HG02623 (cell line): ENCODE measurements at regions not wholly inside any gene's neighbourhood (a gene's known extent, or its start where the extent isn't known, plus 50 kb on each side); places are given as distances from the start of the nearest gene placed in this dataset.
A peak's percentile ranks its signal among the peaks of the same experiment; 100 is the strongest.

Experiments used
- ATAC-seq: cut with Tn5 transposase; IDR thresholded peaks from one replicate; pipeline ENCODE4 v1.9.1; 2021; ENCODE audit warnings: moderate library complexity; ENCODE audit not compliant: unreplicated experiment

GRCh38 chr2:37541516-37541915 lies 129.9 kb downstream of the CDC42EP3 start:
- ATAC-seq, result no peak

DNA sequence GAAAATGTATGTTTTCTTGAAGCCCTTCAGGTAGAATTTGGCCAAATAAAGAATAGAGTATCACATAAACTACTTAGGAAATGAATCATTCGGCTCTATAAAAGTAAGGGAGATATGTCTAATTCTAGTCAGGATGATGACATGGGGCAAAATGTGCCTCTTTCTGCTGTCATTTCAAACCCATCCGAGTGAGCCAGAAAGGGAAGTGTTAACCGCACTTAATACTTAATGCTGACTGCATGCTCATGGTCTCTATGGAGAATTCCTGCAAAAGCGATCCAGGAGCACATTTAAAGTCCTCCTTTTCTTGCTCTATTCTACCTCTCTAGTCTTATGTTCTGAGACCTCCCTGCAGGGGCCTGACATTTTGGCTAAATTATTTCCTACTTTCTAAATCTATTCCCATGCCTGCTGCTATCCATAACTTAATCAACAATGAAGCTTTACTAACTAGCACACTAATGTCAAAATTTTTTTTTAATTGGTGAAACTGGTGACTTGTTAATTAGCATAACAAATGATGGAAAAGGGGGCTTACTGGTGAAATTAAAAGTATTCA lies 127.4 kb downstream of the CDC42EP3 start:
- ATAC-seq, result no peak

- ATAC-seq, result no peak
Measured at GRCh38 chr2:37544591-37545031, 126.8 kb downstream of the CDC42EP3 start.

DNA sequence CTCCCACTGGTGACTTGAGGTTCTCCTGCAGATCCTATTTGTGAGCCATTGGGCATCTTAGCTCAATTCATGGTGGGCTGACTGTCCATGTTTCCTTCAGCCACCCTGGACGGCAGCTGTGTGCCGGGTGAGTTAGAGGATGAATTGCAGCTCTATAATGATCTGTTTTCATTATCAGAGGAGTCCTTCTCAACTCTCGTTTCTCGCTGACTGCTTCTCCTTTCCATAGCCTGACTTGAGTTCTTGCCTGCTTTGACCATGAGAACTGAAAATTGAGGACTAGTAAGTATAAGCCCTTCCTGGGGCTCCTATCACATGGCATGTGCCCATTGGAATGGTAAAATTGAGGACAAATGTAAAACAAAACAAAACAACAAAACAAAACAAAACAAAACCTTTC lies 121.8 kb downstream of the CDC42EP3 start:
- no peak for ATAC-seq

GRCh38 chr2:37550190-37550589 lies 121.3 kb downstream of the CDC42EP3 start:
- ATAC-seq, result no peak

GRCh38 chr2:37551783-37552182 lies 119.7 kb downstream of the CDC42EP3 start:
- no peak for ATAC-seq

- ATAC-seq, result no peak
Measured at GRCh38 chr2:37552339-37552738, 119.1 kb downstream of the CDC42EP3 start.

DNA sequence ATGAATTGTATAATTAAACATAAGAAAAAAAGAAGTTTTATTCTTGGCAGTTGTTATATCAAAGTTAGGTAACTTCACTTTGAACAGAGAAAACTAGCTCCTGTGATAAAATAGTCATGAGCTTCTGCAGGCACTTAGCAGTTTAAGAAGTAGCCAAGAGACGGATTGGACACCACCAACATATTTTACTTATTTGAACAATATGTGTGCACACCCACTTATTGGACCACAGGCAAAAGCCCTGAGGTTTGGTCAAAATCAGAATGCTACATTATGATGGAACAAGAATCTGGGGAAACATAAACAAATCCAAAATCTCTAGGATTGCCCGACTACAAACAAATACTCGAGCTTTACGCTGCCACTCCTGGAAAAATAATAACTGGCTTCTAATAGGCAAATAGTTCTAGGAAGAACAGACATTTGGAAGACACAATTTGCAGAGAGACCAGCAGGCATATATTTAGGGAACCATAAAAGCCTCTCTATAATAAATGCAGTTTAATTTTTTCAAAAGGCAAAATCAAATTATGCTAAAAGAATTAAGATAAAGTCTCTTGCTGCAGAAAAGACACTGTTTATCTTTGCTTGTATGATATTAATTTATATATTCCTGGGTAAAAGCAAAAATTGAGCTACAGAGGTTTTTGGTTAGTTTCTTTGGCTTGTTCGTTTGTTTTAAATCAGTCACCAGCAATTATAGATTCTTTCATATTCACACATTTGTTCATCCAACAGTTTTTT lies 117.9 kb downstream of the CDC42EP3 start:
- ATAC-seq, result no peak

DNA sequence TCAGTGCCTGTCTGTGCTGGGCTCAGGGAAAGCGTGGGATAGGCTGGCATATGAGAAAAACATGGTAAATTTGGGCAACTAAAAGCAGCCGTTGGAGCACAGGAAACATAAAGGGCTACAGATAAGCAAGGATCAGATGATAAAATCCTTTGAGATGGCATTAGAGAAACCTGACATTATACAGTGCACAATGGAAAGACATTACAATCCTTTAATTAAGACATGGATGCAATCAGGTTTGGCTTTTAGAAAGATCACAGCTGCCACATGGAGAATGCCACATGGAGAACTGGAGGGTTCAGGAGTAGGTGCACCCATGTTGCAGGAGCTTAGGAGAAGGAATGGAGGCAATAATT lies 117.3 kb downstream of the CDC42EP3 start:
- no peak for ATAC-seq

DNA sequence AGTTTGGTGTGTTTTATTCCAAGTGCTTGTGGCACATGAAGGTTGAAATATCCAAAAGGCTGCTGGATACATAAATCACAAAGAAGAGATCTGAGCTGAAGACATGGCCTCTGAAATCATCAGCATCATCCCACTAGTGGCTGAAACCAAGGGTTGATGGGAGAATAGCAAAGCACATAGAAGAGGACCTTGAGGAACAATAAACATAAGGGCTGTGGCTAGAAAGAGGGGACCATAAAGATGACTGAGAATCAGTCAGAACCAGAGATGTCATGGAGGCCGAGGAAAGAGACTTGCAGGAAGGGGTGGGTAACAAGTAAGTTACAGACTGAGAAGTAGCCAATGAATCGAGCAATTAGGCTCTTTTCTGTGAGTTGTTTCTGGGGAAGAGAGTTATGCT lies 116.8 kb downstream of the CDC42EP3 start:
- ATAC-seq, result no peak

GRCh38 chr2:37555457-37555856 lies 116.0 kb downstream of the CDC42EP3 start:
- ATAC-seq, result no peak

DNA sequence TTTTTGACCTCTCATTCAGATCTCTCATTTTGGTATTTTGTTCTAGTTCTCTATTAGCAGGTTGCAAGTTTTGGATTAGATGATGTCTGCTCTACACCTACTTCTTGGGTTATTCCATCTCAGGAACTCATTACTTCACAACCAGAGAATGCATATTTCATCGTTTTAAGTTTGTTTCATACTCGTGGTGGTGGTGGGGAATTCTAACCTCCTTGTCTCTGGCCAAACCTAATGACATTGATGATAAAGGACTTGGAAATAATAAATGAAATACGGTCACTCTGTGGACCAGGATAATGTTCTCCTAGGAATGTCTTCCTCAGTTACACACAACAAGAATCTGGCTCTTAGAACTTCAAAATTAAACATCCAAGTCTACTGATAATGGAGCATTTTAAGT lies 115.2 kb downstream of the CDC42EP3 start:
- no peak for ATAC-seq

DNA sequence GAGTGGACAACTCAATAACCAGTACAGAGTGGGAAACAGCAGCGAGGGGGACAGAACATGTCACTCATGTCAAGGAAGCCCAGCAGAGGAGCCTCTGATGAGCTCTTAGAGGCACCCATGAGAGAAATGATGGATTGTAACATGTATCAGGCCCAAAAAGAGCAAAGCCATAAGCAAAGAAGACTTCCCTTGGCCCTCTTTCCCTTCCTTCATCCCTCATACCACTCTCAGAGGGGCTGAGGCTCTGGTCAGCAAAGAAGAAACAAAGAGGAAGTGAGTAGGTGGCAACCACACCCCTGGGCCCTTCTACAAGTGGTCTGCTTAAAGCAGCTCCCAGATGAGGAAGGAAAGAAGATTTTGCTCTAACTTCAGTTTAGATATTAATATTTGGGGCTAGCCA lies 112.8 kb downstream of the CDC42EP3 start:
- peak; percentile 73 for ATAC-seq

DNA sequence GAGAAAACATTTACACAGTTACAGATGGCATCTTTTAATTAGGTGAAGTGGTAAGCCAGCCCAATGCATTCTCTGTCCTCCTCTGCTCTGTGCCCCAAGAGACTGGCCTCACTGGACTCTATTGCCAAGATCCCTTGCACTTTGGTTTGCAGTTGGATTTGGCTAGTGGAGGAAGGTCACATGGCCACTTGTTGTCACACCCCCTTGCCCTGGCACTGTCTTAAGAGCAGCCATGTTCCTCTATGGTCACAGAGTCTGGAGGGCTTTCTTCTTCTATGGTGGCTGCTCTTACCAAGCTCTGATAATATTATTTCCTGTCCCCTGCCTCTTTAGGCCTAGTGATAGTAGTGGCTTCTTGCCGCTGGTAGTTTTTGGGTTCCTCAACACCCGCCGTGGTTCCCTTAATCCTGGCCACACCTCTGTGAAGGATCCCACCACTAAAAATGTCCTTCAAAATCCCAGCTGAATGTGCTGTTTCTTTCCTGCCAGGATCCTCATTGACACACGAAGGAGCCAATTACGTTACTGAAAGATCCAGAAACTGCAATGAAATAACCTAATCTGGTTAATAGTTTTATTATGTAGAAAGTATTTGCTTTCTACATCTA lies 111.1 kb downstream of the CDC42EP3 start:
- ATAC-seq, result no peak

- no peak for ATAC-seq
Measured at GRCh38 chr2:37560863-37561614, 110.4 kb downstream of the CDC42EP3 start.

DNA sequence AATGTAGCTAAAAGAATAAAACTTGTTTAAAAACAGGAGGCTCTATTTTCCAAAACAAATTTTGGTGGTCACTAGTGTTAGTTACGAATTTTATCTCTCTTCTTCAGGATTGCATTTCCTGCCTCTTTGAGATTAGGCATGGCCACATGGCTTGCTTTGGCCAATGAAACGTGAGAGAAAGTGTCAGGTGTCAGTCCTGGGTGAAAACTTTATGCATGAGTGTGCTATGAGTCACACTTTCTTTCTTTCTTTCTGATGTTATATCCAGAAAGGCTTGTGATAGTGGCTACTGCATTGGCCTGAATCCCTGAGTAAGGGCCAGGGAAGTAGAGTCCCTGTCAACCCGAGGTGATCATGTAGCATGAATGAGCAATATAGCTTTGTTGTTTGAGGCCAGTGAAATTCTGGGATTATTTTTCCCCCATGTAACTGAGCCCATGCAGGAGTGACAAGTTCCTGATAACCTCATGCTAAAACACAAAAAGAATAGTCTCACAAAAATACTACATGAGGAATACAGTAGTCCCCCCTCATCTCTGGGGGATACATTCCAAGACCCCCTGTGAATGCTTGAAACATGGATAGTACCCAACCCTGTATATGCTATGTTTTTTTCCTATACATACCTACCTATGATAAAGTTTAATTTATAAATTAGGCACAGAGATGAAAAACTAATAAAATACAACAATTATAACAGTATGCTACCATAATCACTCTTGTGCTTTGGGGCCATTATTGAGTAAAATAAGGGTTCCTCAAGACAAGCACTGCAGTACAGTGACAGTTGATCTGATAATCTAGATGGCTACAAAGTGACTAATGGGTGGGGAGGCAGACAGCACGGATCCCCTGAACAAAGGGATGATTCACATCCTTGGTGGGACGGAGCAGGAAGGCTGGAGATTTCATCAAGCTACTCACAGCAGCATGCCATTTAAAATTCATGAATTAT lies 109.5 kb downstream of the CDC42EP3 start:
- ATAC-seq, result no peak

- no peak for ATAC-seq
Measured at GRCh38 chr2:37563375-37564015, 107.9 kb downstream of the CDC42EP3 start.

GRCh38 chr2:37564356-37564755 lies 107.1 kb downstream of the CDC42EP3 start:
- no peak for ATAC-seq

DNA sequence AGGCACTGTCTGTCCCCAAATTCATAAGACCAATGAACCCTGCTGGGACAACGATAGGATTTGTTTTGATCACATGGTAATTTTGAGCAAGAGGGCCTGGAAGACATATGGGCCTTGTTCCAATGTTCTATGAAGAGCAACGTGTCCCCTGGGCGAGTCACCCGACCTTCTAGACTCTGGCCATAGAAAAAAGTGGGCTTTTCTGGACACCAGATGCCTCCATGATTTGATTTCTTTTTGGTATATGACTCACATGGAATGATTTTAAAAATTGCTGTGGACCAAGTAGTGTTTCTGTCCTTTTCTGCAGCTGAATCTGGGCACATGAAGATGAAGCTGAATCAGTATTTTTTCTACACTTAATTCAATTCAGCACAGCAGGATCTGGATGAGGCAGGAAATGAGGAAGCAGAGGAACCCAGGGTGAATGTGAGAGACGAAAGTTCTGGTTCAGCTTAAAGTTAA lies 104.9 kb downstream of the CDC42EP3 start:
- ATAC-seq, result no peak

DNA sequence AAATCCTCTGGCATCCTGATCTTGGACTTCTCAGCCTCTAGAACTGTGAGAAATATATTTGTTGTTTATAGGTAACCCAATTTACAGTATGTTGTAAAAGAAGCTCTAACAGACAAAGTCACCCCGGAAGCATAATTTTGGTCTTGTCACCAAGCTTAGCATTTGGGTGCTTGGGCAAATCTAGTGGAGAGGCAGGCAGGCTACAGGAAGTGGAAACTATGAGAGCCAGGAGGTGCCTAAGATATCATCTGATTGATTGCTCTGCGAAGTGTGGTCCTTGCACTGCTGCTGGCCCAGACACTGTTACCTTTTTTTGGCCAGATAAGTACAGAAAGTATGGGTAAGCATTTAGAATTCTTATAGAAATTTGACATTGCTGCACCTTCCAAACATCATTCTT lies 102.9 kb downstream of the CDC42EP3 start:
- no peak for ATAC-seq
